ENCODE measurements at regions not wholly inside any gene's neighbourhood (a gene's known extent, or its start where the extent isn't known, plus 50 kb on each side); places are given as distances from the start of the nearest gene placed in this dataset.

GRCh38 chr6:114713690-114714089 is 370.9 kb upstream of the HS3ST5 start:
- TF ChIP-seq, protein P1, sequence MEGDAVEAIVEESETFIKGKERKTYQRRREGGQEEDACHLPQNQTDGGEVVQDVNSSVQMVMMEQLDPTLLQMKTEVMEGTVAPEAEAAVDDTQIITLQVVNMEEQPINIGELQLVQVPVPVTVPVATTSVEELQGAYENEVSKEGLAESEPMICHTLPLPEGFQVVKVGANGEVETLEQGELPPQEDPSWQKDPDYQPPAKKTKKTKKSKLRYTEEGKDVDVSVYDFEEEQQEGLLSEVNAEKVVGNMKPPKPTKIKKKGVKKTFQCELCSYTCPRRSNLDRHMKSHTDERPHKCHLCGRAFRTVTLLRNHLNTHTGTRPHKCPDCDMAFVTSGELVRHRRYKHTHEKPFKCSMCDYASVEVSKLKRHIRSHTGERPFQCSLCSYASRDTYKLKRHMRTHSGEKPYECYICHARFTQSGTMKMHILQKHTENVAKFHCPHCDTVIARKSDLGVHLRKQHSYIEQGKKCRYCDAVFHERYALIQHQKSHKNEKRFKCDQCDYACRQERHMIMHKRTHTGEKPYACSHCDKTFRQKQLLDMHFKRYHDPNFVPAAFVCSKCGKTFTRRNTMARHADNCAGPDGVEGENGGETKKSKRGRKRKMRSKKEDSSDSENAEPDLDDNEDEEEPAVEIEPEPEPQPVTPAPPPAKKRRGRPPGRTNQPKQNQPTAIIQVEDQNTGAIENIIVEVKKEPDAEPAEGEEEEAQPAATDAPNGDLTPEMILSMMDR (IDR thresholded peaks at IDR 0.05) = no peak
- TF ChIP-seq EZH2phosphoT487 (IDR thresholded peaks at IDR 0.05) = no peak

Data from neural progenitor cell (in vitro differentiated cells).